GM23338 (cell line): ENCODE measurements at regions not wholly inside any gene's neighbourhood (a gene's known extent, or its start where the extent isn't known, plus 50 kb on each side); places are given as distances from the start of the nearest gene placed in this dataset.

Experiments
- CREB1 ChIP-seq: fragments of 250-450 bp; sonication (Bioruptor Pico); IDR thresholded peaks from 2 replicates; pipeline ENCODE4 v1.5.0; 2020; ENCODE audit warnings: low read depth, mild to moderate bottlenecking, moderate library complexity
- CTCF ChIP-seq, 2 experiments: fragments of 200-600 bp in 1 of 2; sonication (generic) in 1 of 2; conservative IDR thresholded peaks; 2 replicates each; pipeline versions ENCODE4 v1.5.1 to v1.6.1; 2016 to 2017; ENCODE audit warnings: antibody characterized with exemption in 2 of 2, low read depth in 2 of 2, mild to moderate bottlenecking in 2 of 2, moderate library complexity in 1 of 2
- ETS1 ChIP-seq: IDR thresholded peaks from 2 replicates; pipeline ENCODE4 v1.6.1; 2016; ENCODE audit warnings: antibody characterized with exemption
- EZH2 ChIP-seq: fragments of 200-600 bp; sonication (generic); IDR thresholded peaks from one replicate; pipeline ENCODE4 v1.8.0; 2017; ENCODE audit warnings: antibody characterized with exemption, mild to moderate bottlenecking, low read depth; ENCODE audit not compliant: unreplicated experiment
- EZH2phosphoT487 ChIP-seq: fragments of 200-600 bp; sonication (generic); IDR thresholded peaks from one replicate; pipeline ENCODE4 v1.8.1; 2018; ENCODE audit warnings: antibody characterized with exemption; ENCODE audit not compliant: unreplicated experiment
- JUNB ChIP-seq: IDR thresholded peaks from one replicate; pipeline ENCODE4 v1.6.1; 2016; ENCODE audit warnings: antibody characterized with exemption; ENCODE audit not compliant: unreplicated experiment
- NANOG ChIP-seq: IDR thresholded peaks from 2 replicates; pipeline ENCODE4 v1.6.1; 2016; ENCODE audit warnings: antibody characterized with exemption, borderline replicate concordance
- POLR2AphosphoS5 ChIP-seq: IDR thresholded peaks from 2 replicates; pipeline ENCODE4 v1.6.1; 2016; ENCODE audit warnings: antibody characterized with exemption, low read depth
- REST ChIP-seq: IDR thresholded peaks from one replicate; pipeline ENCODE4 v1.6.1; 2018; ENCODE audit warnings: antibody characterized with exemption; ENCODE audit not compliant: unreplicated experiment
- STAT1 ChIP-seq: IDR thresholded peaks from one replicate; pipeline ENCODE4 v1.6.1; 2016; ENCODE audit warnings: antibody characterized with exemption; ENCODE audit not compliant: unreplicated experiment
- ZNF114 ChIP-seq: fragments of 250-450 bp; sonication (Bioruptor Pico); IDR thresholded peaks from 2 replicates; pipeline ENCODE4 v1.5.0; 2020; ENCODE audit warnings: mild to moderate bottlenecking, moderate library complexity
- ZNF331 ChIP-seq: fragments of 250-450 bp; sonication (Bioruptor Pico); IDR thresholded peaks from 2 replicates; pipeline ENCODE4 v1.5.0; 2020; ENCODE audit warnings: low read depth, mild to moderate bottlenecking, moderate library complexity
- ZNF462 ChIP-seq: fragments of 250-450 bp; sonication (Bioruptor Pico); IDR thresholded peaks from 2 replicates; pipeline ENCODE4 v1.5.0; 2020; ENCODE audit warnings: mild to moderate bottlenecking, moderate library complexity

DNA sequence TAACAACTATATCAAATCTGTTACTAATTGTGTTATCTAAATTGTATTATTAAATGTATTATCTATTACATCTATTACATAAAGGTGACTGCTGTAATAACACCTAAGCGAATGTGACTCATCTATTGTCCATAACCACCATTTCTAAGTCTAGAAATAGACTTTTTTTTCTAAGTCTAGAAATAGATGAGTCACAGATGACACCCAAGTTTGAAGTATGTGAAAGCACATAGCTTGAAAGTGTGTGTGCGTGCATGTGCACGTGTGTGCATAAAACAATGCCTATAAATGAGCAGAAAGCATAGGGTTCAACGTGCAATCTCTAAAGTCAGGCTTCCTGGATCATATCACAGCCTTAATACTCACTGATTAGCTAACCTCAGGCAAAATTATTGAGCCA, 451.3 kb upstream of the USP15 start:
- TF ChIP-seq REST, result no peak
- no peak for TF ChIP-seq ZNF462 (CRISPR knock-in tag)
- no peak for TF ChIP-seq CTCF (conservative IDR thresholded peaks at IDR 0.05; ENCODE audit: low read depth in 2 of 2)
- TF ChIP-seq POLR2AphosphoS5, result no peak
- TF ChIP-seq EZH2, result no peak
- TF ChIP-seq JUNB, result no peak
- TF ChIP-seq ZNF331 (CRISPR knock-in tag), result no peak
- no peak for TF ChIP-seq ZNF114 (CRISPR knock-in tag)
- no peak for TF ChIP-seq CREB1 (CRISPR knock-in tag)
- TF ChIP-seq ETS1, result no peak
- TF ChIP-seq EZH2phosphoT487, result no peak
- no peak for TF ChIP-seq NANOG
- no peak for TF ChIP-seq STAT1
